Keratinocyte (primary cell): ENCODE measurements at regions not wholly inside any gene's neighbourhood (a gene's known extent, or its start where the extent isn't known, plus 50 kb on each side); places are given as distances from the start of the nearest gene placed in this dataset.

ENCODE experiments used
- DNase-seq: peaks from one replicate; pipeline ENCODE4 v3.0.0-alpha.2; 2011; ENCODE audit warnings: low read depth, missing footprints, low spot score
- FAIRE-seq: peaks from 2 replicates; lab custom pipeline; 2011; peaks lifted over from hg19 to GRCh38; lab: Jason Lieb, UNC
- H2AFZ ChIP-seq: 2 replicates; pipeline ENCODE4 v1.6.0; 2012; ENCODE audit warnings: low read length, control low read depth, inconsistent platforms; ENCODE audit not compliant: control insufficient read depth
- H3K27ac ChIP-seq: 2 replicates; pipeline ENCODE4 v1.5.1; 2011; ENCODE audit warnings: low read length; ENCODE audit not compliant: control insufficient read depth, insufficient read depth
- H3K27me3 ChIP-seq: 3 replicates; pipeline ENCODE4 v1.6.0; 2011; ENCODE audit warnings: low read length; ENCODE audit not compliant: control insufficient read depth, insufficient read depth; ENCODE audit errors: extremely low read depth
- H3K36me3 ChIP-seq, 2 experiments: 2 replicates in 1 of 2; 3 replicates in 1 of 2; pipeline ENCODE4 v1.5.1; 2011; ENCODE audit warnings: low read length in 2 of 2, mild to moderate bottlenecking in 1 of 2; ENCODE audit not compliant: control insufficient read depth in 2 of 2, insufficient read depth in 2 of 2; ENCODE audit errors: extremely low read depth in 1 of 2
- H3K4me1 ChIP-seq: 3 replicates; pipeline ENCODE4 v1.5.1; 2011; ENCODE audit warnings: low read length; ENCODE audit not compliant: control insufficient read depth, insufficient read depth; ENCODE audit errors: extremely low read depth
- H3K4me2 ChIP-seq: 3 replicates; pipeline ENCODE4 v1.6.0; 2011; ENCODE audit warnings: low read depth, low read length; ENCODE audit not compliant: control insufficient read depth, insufficient read depth; ENCODE audit errors: extremely low read depth
- H3K4me3 ChIP-seq, 3 experiments: fragments of 200-600 bp in 1 of 3; sonication (generic) in 1 of 3; 2 replicates in 2 of 3; 3 replicates in 1 of 3; pipeline ENCODE4 v1.5.1; 2011 to 2016; ENCODE audit warnings: low read length in 3 of 3, mild to moderate bottlenecking in 3 of 3, control low read depth in 2 of 3, inconsistent platforms in 1 of 3, low read depth in 1 of 3, mixed read lengths in 1 of 3, mixed run types in 1 of 3, moderate library complexity in 1 of 3; ENCODE audit not compliant: control insufficient read depth in 2 of 3, insufficient read depth in 2 of 3; ENCODE audit errors: extremely low read depth in 1 of 3
- H3K79me2 ChIP-seq: 2 replicates; pipeline ENCODE4 v1.6.0; 2012; ENCODE audit warnings: low read length; ENCODE audit not compliant: control insufficient read depth, insufficient read depth
- H3K9ac ChIP-seq: 3 replicates; pipeline ENCODE4 v1.6.0; 2011; ENCODE audit warnings: low read length; ENCODE audit not compliant: control insufficient read depth, insufficient read depth; ENCODE audit errors: extremely low read depth
- H3K9me1 ChIP-seq: 3 replicates; pipeline ENCODE4 v1.6.0; 2011; ENCODE audit warnings: low read length; ENCODE audit not compliant: control insufficient read depth, insufficient read depth; ENCODE audit errors: extremely low read depth
- H3K9me3 ChIP-seq: 2 replicates; pipeline ENCODE4 v1.5.1; 2012; ENCODE audit warnings: low read depth, low read length; ENCODE audit not compliant: control insufficient read depth
- H4K20me1 ChIP-seq: 3 replicates; pipeline ENCODE4 v1.6.0; 2011; ENCODE audit warnings: low read length; ENCODE audit not compliant: control insufficient read depth, insufficient read depth; ENCODE audit errors: extremely low read depth
- EZH2 ChIP-seq: IDR thresholded peaks from one replicate; pipeline ENCODE4 v1.6.1; 2012; ENCODE audit warnings: inconsistent platforms, mild to moderate bottlenecking, low read length, moderate library complexity
- dilution Hi-C: fragments of 300-500 bp; cut with MboI; formaldehyde crosslinking; loops from one replicate; pipeline ENCODE4 v1.7.0; 2020; ENCODE audit warnings: low sequenced_read_pairs; ENCODE audit not compliant: extremely low pct_ligation_motif_present
- TF ChIP-seq, protein P1 (sequence below), 3 experiments: IDR thresholded peaks in 1 of 3; conservative IDR thresholded peaks in 1 of 3; optimal IDR thresholded peaks in 1 of 3; 2 replicates in 2 of 3; 3 replicates in 1 of 3; pipeline versions ENCODE3 to v1.5.1; 2011; ENCODE audit warnings: low read length in 3 of 3, mild to moderate bottlenecking in 3 of 3, moderate library complexity in 2 of 3, control low read depth in 1 of 3, inconsistent platforms in 1 of 3; ENCODE audit not compliant: insufficient read depth in 2 of 3; ENCODE audit errors: extremely low read depth in 1 of 3

DNA sequence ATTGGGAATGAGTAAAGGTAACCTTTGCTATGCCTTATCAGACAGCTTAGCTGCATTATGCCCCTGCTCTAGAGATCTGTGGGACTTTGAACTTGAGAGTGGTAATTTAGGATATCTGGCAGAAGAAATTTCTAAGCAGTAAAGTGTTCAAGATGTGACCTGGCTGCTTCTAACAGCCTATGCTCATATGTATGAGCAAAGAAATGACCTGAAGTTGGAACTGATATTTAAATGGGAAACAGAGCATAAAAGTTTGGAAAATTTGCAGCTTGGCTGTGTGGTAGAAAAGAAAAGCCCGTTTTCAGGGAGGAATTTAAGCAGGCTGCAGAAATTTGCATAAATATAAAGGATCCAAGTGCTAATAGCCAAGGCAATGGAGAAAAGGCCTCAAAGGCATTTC is 90.4 kb downstream of the HHIPL2 start:
- Histone ChIP-seq H3K4me2 (no peak overlapping the region), H3K4me1 (peaks cover 13% of the 10 kb centered on the region), H3K36me3 (no peaks in the 10 kb centered on the region), H3K27ac (no peak overlapping the region), H3K4me3 (no peak overlapping the region), H3K9me1 (no peaks in the 10 kb centered on the region), H3K79me2 (no peaks in the 10 kb centered on the region), H3K9me3 (no peaks in the 10 kb centered on the region), H2AFZ (no peak overlapping the region), H3K27me3 (no peaks in the 10 kb centered on the region), H4K20me1 (no peaks in the 10 kb centered on the region), H3K9ac (no peak overlapping the region)
- DNase-seq (no peak), FAIRE-seq (no peak)
- TF ChIP-seq, protein P1, sequence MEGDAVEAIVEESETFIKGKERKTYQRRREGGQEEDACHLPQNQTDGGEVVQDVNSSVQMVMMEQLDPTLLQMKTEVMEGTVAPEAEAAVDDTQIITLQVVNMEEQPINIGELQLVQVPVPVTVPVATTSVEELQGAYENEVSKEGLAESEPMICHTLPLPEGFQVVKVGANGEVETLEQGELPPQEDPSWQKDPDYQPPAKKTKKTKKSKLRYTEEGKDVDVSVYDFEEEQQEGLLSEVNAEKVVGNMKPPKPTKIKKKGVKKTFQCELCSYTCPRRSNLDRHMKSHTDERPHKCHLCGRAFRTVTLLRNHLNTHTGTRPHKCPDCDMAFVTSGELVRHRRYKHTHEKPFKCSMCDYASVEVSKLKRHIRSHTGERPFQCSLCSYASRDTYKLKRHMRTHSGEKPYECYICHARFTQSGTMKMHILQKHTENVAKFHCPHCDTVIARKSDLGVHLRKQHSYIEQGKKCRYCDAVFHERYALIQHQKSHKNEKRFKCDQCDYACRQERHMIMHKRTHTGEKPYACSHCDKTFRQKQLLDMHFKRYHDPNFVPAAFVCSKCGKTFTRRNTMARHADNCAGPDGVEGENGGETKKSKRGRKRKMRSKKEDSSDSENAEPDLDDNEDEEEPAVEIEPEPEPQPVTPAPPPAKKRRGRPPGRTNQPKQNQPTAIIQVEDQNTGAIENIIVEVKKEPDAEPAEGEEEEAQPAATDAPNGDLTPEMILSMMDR (optimal IDR thresholded peaks at IDR 0.05 in 1 of 3, IDR thresholded peaks at IDR 0.05 in 1 of 3, conservative IDR thresholded peaks at IDR 0.05 in 1 of 3; ENCODE audit: extremely low read depth in 1 of 3, insufficient read depth in 2 of 3, low read length in 3 of 3) = no peak
- no peak for TF ChIP-seq EZH2
- dilution Hi-C loops = no loop called here

DNA sequence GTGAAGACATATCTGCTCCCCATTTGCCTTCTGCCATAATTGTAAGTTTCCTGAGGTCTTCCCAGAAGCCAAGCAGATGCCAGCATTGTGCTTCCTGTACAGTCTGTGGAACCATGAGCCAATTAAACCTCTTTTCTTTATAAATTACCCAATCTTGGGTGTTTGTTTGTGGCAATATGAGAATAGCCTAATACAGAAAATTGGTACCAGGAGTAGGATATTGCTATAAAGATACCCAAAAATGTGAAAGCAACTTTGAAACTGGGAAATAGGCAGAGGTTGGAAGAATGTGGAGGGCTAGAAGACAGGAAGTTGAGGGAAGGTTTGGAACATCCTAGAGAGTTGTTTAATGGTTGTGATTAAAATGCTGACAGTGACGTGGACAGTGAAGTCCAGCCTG is 90.8 kb downstream of the HHIPL2 start:
- Histone ChIP-seq H2AFZ (no peak overlapping the region), H3K4me3 (no peak overlapping the region), H3K4me2 (no peak overlapping the region), H3K9me1 (no peaks in the 10 kb centered on the region), H3K9me3 (no peaks in the 10 kb centered on the region), H3K79me2 (no peaks in the 10 kb centered on the region), H3K9ac (no peak overlapping the region), H3K4me1 (peaks cover 13% of the 10 kb centered on the region), H3K27ac (no peak overlapping the region), H4K20me1 (no peaks in the 10 kb centered on the region), H3K36me3 (no peaks in the 10 kb centered on the region), H3K27me3 (no peaks in the 10 kb centered on the region)
- dilution Hi-C loops = no loop called here
- FAIRE-seq (no peak), DNase-seq (no peak)
- TF ChIP-seq, protein P1 (optimal IDR thresholded peaks at IDR 0.05 in 1 of 3, IDR thresholded peaks at IDR 0.05 in 1 of 3, conservative IDR thresholded peaks at IDR 0.05 in 1 of 3; ENCODE audit: extremely low read depth in 1 of 3, insufficient read depth in 2 of 3, low read length in 3 of 3) = no peak
- TF ChIP-seq EZH2 = no peak
